Activated CD4-positive, alpha-beta T cell treated with anti-CD3 and anti-CD28 coated beads for 48 hours (primary cell): ENCODE measurements at regions not wholly inside any gene's neighbourhood (a gene's known extent, or its start where the extent isn't known, plus 50 kb on each side); places are given as distances from the start of the nearest gene placed in this dataset.
"Not testable (repeated sequence)": the region's sequence is repeated elsewhere in the genome, so short reads cannot be mapped to it uniquely, and the experiment has no call there.

Experiments
- DNase-seq: peaks from one replicate; pipeline ENCODE4 v3.0.0-alpha.2; 2020

- no peak for DNase-seq
Measured at GRCh38 chr5:67610186-67610912, 413.8 kb upstream of the CD180 start.

- DNase-seq, result no peak
Measured at GRCh38 chr5:67607958-67608357, 411.4 kb upstream of the CD180 start.

- DNase-seq, result no peak
Measured at GRCh38 chr5:67606586-67606947, 410.0 kb upstream of the CD180 start.

GRCh38 chr5:67605730-67606585 lies 409.4 kb upstream of the CD180 start:
- DNase-seq, result no peak

- no peak for DNase-seq
Measured at GRCh38 chr5:67591491-67591890, 394.9 kb upstream of the CD180 start.

- no peak for DNase-seq
Measured at GRCh38 chr5:67588389-67588788, 391.8 kb upstream of the CD180 start.

- no peak for DNase-seq
Measured at GRCh38 chr5:67581203-67581602, 384.6 kb upstream of the CD180 start.

GRCh38 chr5:67578011-67578410 lies 381.4 kb upstream of the CD180 start:
- no peak for DNase-seq

- no peak for DNase-seq
Measured at GRCh38 chr5:67577424-67577823, 380.8 kb upstream of the CD180 start.

GRCh38 chr5:67576112-67576511 lies 379.5 kb upstream of the CD180 start:
- DNase-seq, result no peak

GRCh38 chr5:67575087-67575486 lies 378.5 kb upstream of the CD180 start:
- DNase-seq, result no peak

GRCh38 chr5:67561151-67561932 lies 364.7 kb upstream of the CD180 start:
- no peak for DNase-seq

- DNase-seq, result no peak
Measured at GRCh38 chr5:67552773-67553172, 356.2 kb upstream of the CD180 start.

- DNase-seq, result no peak
Measured at GRCh38 chr5:67549947-67550346, 353.3 kb upstream of the CD180 start.

GRCh38 chr5:67549296-67549618 lies 352.7 kb upstream of the CD180 start:
- DNase-seq, result no peak

GRCh38 chr5:67548520-67549295 lies 352.1 kb upstream of the CD180 start:
- no peak for DNase-seq

- no peak for DNase-seq
Measured at GRCh38 chr5:67547682-67548081, 351.1 kb upstream of the CD180 start.

GRCh38 chr5:67544942-67545341 lies 348.3 kb upstream of the CD180 start:
- DNase-seq, result not testable (repeated sequence)

GRCh38 chr5:67543720-67544270 lies 347.2 kb upstream of the CD180 start:
- DNase-seq, result no peak

GRCh38 chr5:67542479-67542878 lies 345.9 kb upstream of the CD180 start:
- no peak for DNase-seq

- no peak for DNase-seq
Measured at GRCh38 chr5:67541875-67542274, 345.3 kb upstream of the CD180 start.

GRCh38 chr5:67538855-67539506 lies 342.4 kb upstream of the CD180 start:
- DNase-seq, result no peak
